ENCODE measurements at regions not wholly inside any gene's neighbourhood (a gene's known extent, or its start where the extent isn't known, plus 50 kb on each side); places are given as distances from the start of the nearest gene placed in this dataset.
A peak's percentile ranks its signal among the peaks of the same experiment; 100 is the strongest.

- no peaks in the 10 kb centered on the region for H3K27me3 ChIP-seq
- H3K27ac ChIP-seq: no peak overlapping the region
- no peak for ATAC-seq (ENCODE audit: low FRiP score in 2 of 2)
- TF ChIP-seq CTCF (IDR thresholded peaks at IDR 0.05): no peak
- peak in 1 of 2 donors; percentile 58 for DNase-seq
- H3K9me3 ChIP-seq: no peaks in the 10 kb centered on the region
- H3K4me3 ChIP-seq: no peak overlapping the region
- no peaks in the 10 kb centered on the region for H3K36me3 ChIP-seq
- H3K4me1 ChIP-seq: no peaks in the 10 kb centered on the region
- 88 to 90% methylated on average over 7 of the region's 7 CpGs for WGBS, 2 donors
These were observed 133.0 kb downstream of the CYP26A1 start for GRCh38 chr10:93206652-93207051.

DNA sequence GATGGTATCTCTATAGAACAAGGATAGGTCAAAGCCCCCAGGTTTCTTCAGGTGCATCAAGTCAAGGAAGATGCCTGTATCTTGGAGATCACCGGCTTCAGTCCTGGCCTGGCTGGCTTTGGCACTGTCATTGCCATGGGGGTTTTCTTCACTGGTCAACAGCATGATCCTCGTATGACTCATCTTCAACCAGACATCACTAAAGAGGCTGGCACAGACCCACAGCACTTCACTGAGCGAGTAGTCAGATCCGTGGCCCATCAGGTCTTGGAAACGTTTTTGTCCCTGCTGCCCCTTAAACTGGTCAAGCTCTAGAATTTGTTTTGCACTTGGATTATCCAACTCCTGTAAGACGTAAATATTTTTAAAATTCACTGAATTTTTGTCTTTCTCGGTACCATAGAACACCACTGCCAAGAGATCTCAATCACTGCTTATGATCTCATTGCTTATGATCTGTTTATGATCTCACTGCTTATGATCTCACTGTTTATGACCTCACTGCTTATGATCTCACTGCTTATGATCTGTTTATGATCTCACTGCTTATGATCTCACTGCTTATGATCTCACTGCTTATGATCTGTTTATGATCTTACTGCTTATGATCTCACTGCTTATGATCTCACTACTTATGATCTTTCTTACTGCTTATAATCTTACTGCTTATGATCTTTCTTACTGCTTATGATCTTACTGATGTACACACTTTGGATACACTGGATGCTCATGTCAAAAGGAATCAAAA is 135.2 kb downstream of the CYP26A1 start:
- Histone ChIP-seq H3K9me3 (no peaks in the 10 kb centered on the region), H3K36me3 (no peaks in the 10 kb centered on the region), H3K27ac (no peak overlapping the region), H3K27me3 (no peaks in the 10 kb centered on the region), H3K4me3 (no peak overlapping the region), H3K4me1 (no peaks in the 10 kb centered on the region)
- WGBS, 2 donors: 85 to 94% methylated on average over 7 of the region's 7 CpGs
- ATAC-seq (ENCODE audit: low FRiP score in 2 of 2) (no peak), DNase-seq (no peak)
- TF ChIP-seq POLR2A (IDR thresholded peaks at IDR 0.05) (no peak), POLR2AphosphoS5 (IDR thresholded peaks at IDR 0.05) (no peak), CTCF (IDR thresholded peaks at IDR 0.05) (no peak), EP300 (IDR thresholded peaks at IDR 0.05) (no peak)

- H3K27ac ChIP-seq: no peak overlapping the region
- H3K36me3 ChIP-seq: no peaks in the 10 kb centered on the region
- H3K27me3 ChIP-seq: no peaks in the 10 kb centered on the region
- 64 to 68% methylated on average over 7 to 8 of the region's 8 CpGs for WGBS, 2 donors
- H3K4me3 ChIP-seq: no peak overlapping the region
- H3K9me3 ChIP-seq: no peaks in the 10 kb centered on the region
- no peak for TF ChIP-seq EP300 (IDR thresholded peaks at IDR 0.05)
- no peak for TF ChIP-seq CTCF (IDR thresholded peaks at IDR 0.05)
- TF ChIP-seq POLR2AphosphoS5 (IDR thresholded peaks at IDR 0.05): no peak
- no peak for TF ChIP-seq POLR2A (IDR thresholded peaks at IDR 0.05)
- ATAC-seq (ENCODE audit: low FRiP score in 2 of 2) (no peak), DNase-seq (no peak)
- H3K4me1 ChIP-seq: no peaks in the 10 kb centered on the region
These were observed 138.3 kb downstream of the CYP26A1 start for GRCh38 chr10:93211991-93212390.

- no peak for DNase-seq
- ATAC-seq (ENCODE audit: low FRiP score in 2 of 2): peak in 1 of 2 donors; percentile 32
- Histone ChIP-seq H3K27me3 (no peaks in the 10 kb centered on the region), H3K36me3 (no peaks in the 10 kb centered on the region), H3K9me3 (no peaks in the 10 kb centered on the region), H3K27ac (no peak overlapping the region), H3K4me1 (no peaks in the 10 kb centered on the region), H3K4me3 (no peak overlapping the region)
- 90 to 100% methylated on average over 1 to 3 of the region's 3 CpGs for WGBS, 2 donors
- TF ChIP-seq EP300 (IDR thresholded peaks at IDR 0.05) (no peak), POLR2A (IDR thresholded peaks at IDR 0.05) (no peak), CTCF (IDR thresholded peaks at IDR 0.05) (no peak)
These were observed 141.6 kb downstream of the CYP26A1 start for GRCh38 chr10:93215312-93215711.

- H3K4me1 ChIP-seq: no peaks in the 10 kb centered on the region
- no peak overlapping the region for H3K27ac ChIP-seq
- no peaks in the 10 kb centered on the region for H3K27me3 ChIP-seq
- H3K9me3 ChIP-seq: no peaks in the 10 kb centered on the region
- no peak overlapping the region for H3K4me3 ChIP-seq
- WGBS, 2 donors: 82 to 87% methylated on average over 5 of the region's 5 CpGs
- ATAC-seq (ENCODE audit: low FRiP score in 2 of 2) (no peak), DNase-seq (no peak)
- no peaks in the 10 kb centered on the region for H3K36me3 ChIP-seq
- TF ChIP-seq EP300 (IDR thresholded peaks at IDR 0.05): no peak
- no peak for TF ChIP-seq POLR2A (IDR thresholded peaks at IDR 0.05)
- TF ChIP-seq POLR2AphosphoS5 (IDR thresholded peaks at IDR 0.05): no peak
- no peak for TF ChIP-seq CTCF (IDR thresholded peaks at IDR 0.05)
These were observed 142.8 kb downstream of the CYP26A1 start for GRCh38 chr10:93216341-93216985.

All from upper lobe of left lung (tissue), 6 donors.